ENCODE measurements at regions not wholly inside any gene's neighbourhood (a gene's known extent, or its start where the extent isn't known, plus 50 kb on each side); places are given as distances from the start of the nearest gene placed in this dataset.

- peaks cover 0 to 12% (median 0%) of the 10 kb centered on the region in 4 donors for H3K9me3 ChIP-seq (ENCODE audit: control insufficient read depth in 4 of 4, insufficient read depth in 3 of 4, low read length in 3 of 4)
- no peaks in the 10 kb centered on the region for H3K4me1 ChIP-seq (ENCODE audit: control insufficient read depth in 5 of 5, insufficient read depth in 5 of 5, low read length in 5 of 5)
- no peak for DNase-seq
- H3K4me3 ChIP-seq: no peak overlapping the region
- TF ChIP-seq, protein P1, sequence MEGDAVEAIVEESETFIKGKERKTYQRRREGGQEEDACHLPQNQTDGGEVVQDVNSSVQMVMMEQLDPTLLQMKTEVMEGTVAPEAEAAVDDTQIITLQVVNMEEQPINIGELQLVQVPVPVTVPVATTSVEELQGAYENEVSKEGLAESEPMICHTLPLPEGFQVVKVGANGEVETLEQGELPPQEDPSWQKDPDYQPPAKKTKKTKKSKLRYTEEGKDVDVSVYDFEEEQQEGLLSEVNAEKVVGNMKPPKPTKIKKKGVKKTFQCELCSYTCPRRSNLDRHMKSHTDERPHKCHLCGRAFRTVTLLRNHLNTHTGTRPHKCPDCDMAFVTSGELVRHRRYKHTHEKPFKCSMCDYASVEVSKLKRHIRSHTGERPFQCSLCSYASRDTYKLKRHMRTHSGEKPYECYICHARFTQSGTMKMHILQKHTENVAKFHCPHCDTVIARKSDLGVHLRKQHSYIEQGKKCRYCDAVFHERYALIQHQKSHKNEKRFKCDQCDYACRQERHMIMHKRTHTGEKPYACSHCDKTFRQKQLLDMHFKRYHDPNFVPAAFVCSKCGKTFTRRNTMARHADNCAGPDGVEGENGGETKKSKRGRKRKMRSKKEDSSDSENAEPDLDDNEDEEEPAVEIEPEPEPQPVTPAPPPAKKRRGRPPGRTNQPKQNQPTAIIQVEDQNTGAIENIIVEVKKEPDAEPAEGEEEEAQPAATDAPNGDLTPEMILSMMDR (IDR thresholded peaks at IDR 0.05; ENCODE audit: control extremely low read depth, extremely low read depth): no peak
- peaks cover 0 to 14% (median 3%) of the 10 kb centered on the region in 3 donors for H3K27me3 ChIP-seq (ENCODE audit: control insufficient read depth in 3 of 3, insufficient read depth in 3 of 3, low read length in 2 of 3)
- H3K36me3 ChIP-seq (ENCODE audit: control insufficient read depth in 4 of 4, insufficient read depth in 4 of 4, low read length in 4 of 4): no peaks in the 10 kb centered on the region
- H3K9ac ChIP-seq (ENCODE audit: insufficient read depth in 1 of 2, low read length in 2 of 2): no peak overlapping the region
- WGBS, 2 donors: 74 to 86% methylated on average over 6 of the region's 6 CpGs
- no peak overlapping the region for H3K27ac ChIP-seq (ENCODE audit: low read depth in 1 of 2, low read length in 1 of 2)
- ATAC-seq (ENCODE audit: insufficient read depth, low FRiP score): no peak
Observed at GRCh38 chr13:111502957-111503356, 182.5 kb downstream of the TEX29 start.

DNA sequence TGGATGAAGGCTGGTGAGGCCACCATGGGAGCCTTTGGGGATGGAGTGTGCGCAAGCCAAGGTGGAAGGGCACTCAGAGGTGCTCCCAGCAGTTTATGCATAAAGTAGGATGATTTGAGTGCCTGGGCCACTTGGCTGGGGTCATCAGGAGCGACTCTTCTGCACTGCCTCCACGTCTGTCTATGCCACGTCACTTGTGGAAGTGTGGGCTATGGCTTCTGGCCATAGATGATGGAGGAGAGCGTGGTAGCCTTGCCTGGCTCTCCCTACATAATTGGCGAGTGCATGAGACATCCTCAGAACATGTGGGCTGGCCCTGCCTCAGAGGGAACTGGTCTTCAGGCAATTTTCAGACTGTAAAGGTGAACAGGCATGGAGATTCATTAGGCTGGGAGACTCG is 182.9 kb downstream of the TEX29 start:
- no peaks in the 10 kb centered on the region for H3K36me3 ChIP-seq (ENCODE audit: control insufficient read depth in 4 of 4, insufficient read depth in 4 of 4, low read length in 4 of 4)
- peaks cover 0 to 14% (median 3%) of the 10 kb centered on the region in 3 donors for H3K27me3 ChIP-seq (ENCODE audit: control insufficient read depth in 3 of 3, insufficient read depth in 3 of 3, low read length in 2 of 3)
- no peaks in the 10 kb centered on the region for H3K4me1 ChIP-seq (ENCODE audit: control insufficient read depth in 5 of 5, insufficient read depth in 5 of 5, low read length in 5 of 5)
- WGBS, 2 donors: 80 to 91% methylated on average over 7 of the region's 7 CpGs
- ATAC-seq (ENCODE audit: insufficient read depth, low FRiP score) (no peak), DNase-seq (no peak)
- H3K9me3 ChIP-seq (ENCODE audit: control insufficient read depth in 4 of 4, insufficient read depth in 3 of 4, low read length in 3 of 4): peaks cover 0 to 12% (median 0%) of the 10 kb centered on the region in 4 donors
- H3K4me3 ChIP-seq: no peak overlapping the region
- no peak overlapping the region for H3K27ac ChIP-seq (ENCODE audit: low read depth in 1 of 2, low read length in 1 of 2)
- no peak overlapping the region for H3K9ac ChIP-seq (ENCODE audit: insufficient read depth in 1 of 2, low read length in 2 of 2)
- TF ChIP-seq, protein P1 (IDR thresholded peaks at IDR 0.05; ENCODE audit: control extremely low read depth, extremely low read depth): no peak

- TF ChIP-seq, protein P1 (IDR thresholded peaks at IDR 0.05; ENCODE audit: control extremely low read depth, extremely low read depth): no peak
- DNase-seq (no peak), ATAC-seq (ENCODE audit: insufficient read depth, low FRiP score) (no peak)
- H3K9me3 ChIP-seq (ENCODE audit: control insufficient read depth in 4 of 4, insufficient read depth in 3 of 4, low read length in 3 of 4): peaks cover 0 to 12% (median 0%) of the 10 kb centered on the region in 4 donors
- no peak overlapping the region for H3K27ac ChIP-seq (ENCODE audit: low read depth in 1 of 2, low read length in 1 of 2)
- H3K9ac ChIP-seq (ENCODE audit: insufficient read depth in 1 of 2, low read length in 2 of 2): no peak overlapping the region
- no peak overlapping the region for H3K4me3 ChIP-seq
- WGBS, 2 donors: 76 to 84% methylated on average over 13 of the region's 13 CpGs
- H3K4me1 ChIP-seq (ENCODE audit: control insufficient read depth in 5 of 5, insufficient read depth in 5 of 5, low read length in 5 of 5): no peaks in the 10 kb centered on the region
- peaks cover 0 to 14% (median 3%) of the 10 kb centered on the region in 3 donors for H3K27me3 ChIP-seq (ENCODE audit: control insufficient read depth in 3 of 3, insufficient read depth in 3 of 3, low read length in 2 of 3)
- H3K36me3 ChIP-seq (ENCODE audit: control insufficient read depth in 4 of 4, insufficient read depth in 4 of 4, low read length in 4 of 4): no peaks in the 10 kb centered on the region
Observed at GRCh38 chr13:111503905-111504695, 183.7 kb downstream of the TEX29 start.
